ENCODE measurements at regions not wholly inside any gene's neighbourhood (a gene's known extent, or its start where the extent isn't known, plus 50 kb on each side); places are given as distances from the start of the nearest gene placed in this dataset.

- intact Hi-C loops (cut with DNase I; ENCODE audit: low total_unique reads) (no loop called here), in situ Hi-C loops (cut with MboI; ENCODE audit: low sequenced_read_pairs in 4 of 4) (no loop called here)
- H3K9me3 ChIP-seq: no peaks in the 10 kb centered on the region
- H3K4me1 ChIP-seq: no peaks in the 10 kb centered on the region
- no peaks in the 10 kb centered on the region for H3K36me3 ChIP-seq
- no peak for DNase-seq
- H3K4me3 ChIP-seq: no peak overlapping the region
- no peaks in the 10 kb centered on the region for H3K27me3 ChIP-seq
- TF ChIP-seq CTCF (IDR thresholded peaks at IDR 0.05 in 4 of 5, conservative IDR thresholded peaks at IDR 0.05 in 1 of 5) (no peak), POLR2A (IDR thresholded peaks at IDR 0.05) (no peak)
- no peak for ATAC-seq
- H3K27ac ChIP-seq: no peak overlapping the region
These were observed 114.7 kb upstream of the AMN1 start for GRCh38 chr12:31843398-31844095.

DNA sequence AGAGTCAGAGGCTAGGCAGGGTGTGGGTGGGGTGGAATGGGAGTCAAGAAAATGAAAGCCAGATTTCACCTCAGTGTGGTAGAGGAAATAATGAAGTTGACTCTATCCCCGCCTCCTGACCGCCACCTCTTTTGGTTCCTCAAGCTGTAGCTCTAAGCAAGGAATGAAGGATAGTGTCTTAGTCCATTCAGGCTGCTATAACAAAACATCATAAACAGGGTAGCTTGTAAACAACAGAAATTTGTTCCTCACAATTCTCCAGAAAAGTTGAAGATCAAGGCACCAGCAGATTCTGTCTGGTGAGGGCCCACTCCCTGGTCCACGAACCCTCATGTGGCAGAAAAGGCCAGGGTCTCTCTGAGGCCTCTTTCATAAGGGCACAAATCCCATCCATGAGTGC is 109.1 kb upstream of the AMN1 start:
- TF ChIP-seq CTCF (IDR thresholded peaks at IDR 0.05 in 4 of 5, conservative IDR thresholded peaks at IDR 0.05 in 1 of 5): no peak
- TF ChIP-seq POLR2A (IDR thresholded peaks at IDR 0.05): no peak
- in situ Hi-C loops (cut with MboI; ENCODE audit: low sequenced_read_pairs in 4 of 4) (no loop called here), intact Hi-C loops (cut with DNase I; ENCODE audit: low total_unique reads) (no loop called here)
- Histone ChIP-seq H3K9me3 (no peaks in the 10 kb centered on the region), H3K36me3 (no peaks in the 10 kb centered on the region), H3K27me3 (no peaks in the 10 kb centered on the region), H3K4me1 (no peaks in the 10 kb centered on the region), H3K4me3 (no peak overlapping the region), H3K27ac (no peak overlapping the region)
- DNase-seq: no peak
- ATAC-seq: no peak

GRCh38 chr12:31835276-31835882 is 106.6 kb upstream of the AMN1 start:
- ATAC-seq: no peak
- no peak overlapping the region for H3K27ac ChIP-seq
- TF ChIP-seq POLR2A (IDR thresholded peaks at IDR 0.05) (no peak), CTCF (IDR thresholded peaks at IDR 0.05 in 4 of 5, conservative IDR thresholded peaks at IDR 0.05 in 1 of 5) (no peak)
- H3K9me3 ChIP-seq: no peaks in the 10 kb centered on the region
- H3K36me3 ChIP-seq: no peaks in the 10 kb centered on the region
- H3K4me1 ChIP-seq: no peaks in the 10 kb centered on the region
- DNase-seq: no peak
- H3K4me3 ChIP-seq: no peak overlapping the region
- intact Hi-C loops (cut with DNase I; ENCODE audit: low total_unique reads) (no loop called here), in situ Hi-C loops (cut with MboI; ENCODE audit: low sequenced_read_pairs in 4 of 4) (no loop called here)
- no peaks in the 10 kb centered on the region for H3K27me3 ChIP-seq

DNA sequence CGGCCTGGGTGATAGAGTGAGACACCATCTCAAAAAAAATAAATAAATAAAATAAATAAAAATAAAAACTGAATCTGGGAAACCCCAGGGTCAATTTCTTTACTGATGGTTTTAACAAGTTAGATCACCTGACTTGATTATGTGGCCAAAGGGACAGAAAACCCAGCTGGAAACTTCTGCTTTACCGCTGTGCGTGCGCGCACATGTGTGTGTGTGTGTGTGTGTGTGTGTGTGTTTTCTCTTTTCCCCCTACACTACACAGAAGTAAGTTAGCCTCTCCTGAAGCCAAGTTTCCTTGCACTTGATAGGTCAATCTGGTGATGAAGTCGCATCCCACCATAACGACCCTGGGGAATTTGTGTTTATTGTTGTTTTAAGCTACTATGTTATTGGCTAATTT is 105.3 kb upstream of the AMN1 start:
- in situ Hi-C loops (cut with MboI; ENCODE audit: low sequenced_read_pairs in 4 of 4) (no loop called here), intact Hi-C loops (cut with DNase I; ENCODE audit: low total_unique reads) (no loop called here)
- H3K36me3 ChIP-seq: no peaks in the 10 kb centered on the region
- H3K4me3 ChIP-seq: no peak overlapping the region
- no peaks in the 10 kb centered on the region for H3K4me1 ChIP-seq
- no peak for TF ChIP-seq CTCF (IDR thresholded peaks at IDR 0.05 in 4 of 5, conservative IDR thresholded peaks at IDR 0.05 in 1 of 5)
- TF ChIP-seq POLR2A (IDR thresholded peaks at IDR 0.05): no peak
- no peak for ATAC-seq
- H3K27ac ChIP-seq: no peak overlapping the region
- H3K9me3 ChIP-seq: no peaks in the 10 kb centered on the region
- DNase-seq: no peak
- no peaks in the 10 kb centered on the region for H3K27me3 ChIP-seq
